Naive B cell (primary cell): ENCODE measurements at regions not wholly inside any gene's neighbourhood (a gene's known extent, or its start where the extent isn't known, plus 50 kb on each side); places are given as distances from the start of the nearest gene placed in this dataset.

Source experiments
- ATAC-seq, 2 donors: fragments of 150-1000 bp; cut with Tn5 transposase; 2 replicates each; pipeline ENCODE4 v1.10.0; 2021; ENCODE audit warnings: low read depth in 2 of 2, mild to moderate bottlenecking in 2 of 2, moderate library complexity in 2 of 2
- DNase-seq: peaks from one replicate; pipeline ENCODE4 v3.0.0; 2022
- H3K27ac Mint-ChIP-seq, 6 donors: one replicate each; pipeline ENCODE4 v1.8.0; 2020 to 2022; ENCODE audit warnings: mild to moderate bottlenecking in 6 of 6, mixed read lengths in 6 of 6, moderate library complexity in 5 of 6, inconsistent platforms in 2 of 6
- H3K27me3 Mint-ChIP-seq, 3 donors: one replicate each; pipeline ENCODE4 v1.8.0; 2021 to 2022; ENCODE audit warnings: mixed read lengths in 3 of 3, mild to moderate bottlenecking in 1 of 3
- H3K36me3 Mint-ChIP-seq, 2 donors: one replicate each; pipeline ENCODE4 v1.8.0; 2020 to 2022; ENCODE audit warnings: mixed read lengths in 2 of 2, inconsistent platforms in 1 of 2, mild to moderate bottlenecking in 1 of 2
- H3K4me1 Mint-ChIP-seq, 3 donors: one replicate each; pipeline ENCODE4 v1.8.0; 2020 to 2022; ENCODE audit warnings: mixed read lengths in 3 of 3, inconsistent platforms in 1 of 3, mild to moderate bottlenecking in 1 of 3, moderate library complexity in 1 of 3
- H3K4me3 Mint-ChIP-seq, 8 donors: one replicate each; pipeline ENCODE4 v1.8.0; 2020 to 2022; ENCODE audit warnings: mild to moderate bottlenecking in 8 of 8, mixed read lengths in 8 of 8, moderate library complexity in 8 of 8, inconsistent platforms in 2 of 8
- H3K9me3 Mint-ChIP-seq, 7 donors: one replicate each; pipeline ENCODE4 v1.8.0; 2020 to 2022; ENCODE audit warnings: mixed read lengths in 7 of 7, mild to moderate bottlenecking in 5 of 7, inconsistent platforms in 2 of 7, moderate library complexity in 1 of 7

GRCh38 chr6:15063253-15063853, 182.5 kb upstream of the JARID2 start:
- H3K4me1 Mint-ChIP-seq, result peaks cover 18 to 30% (median 19%) of the 10 kb centered on the region in 3 donors
- DNase-seq, result peak; percentile 33
- H3K4me3 Mint-ChIP-seq, result no peak overlapping the region
- H3K9me3 Mint-ChIP-seq, result peaks cover 0 to 7% (median 2%) of the 10 kb centered on the region in 7 donors
- no peak overlapping the region for H3K27ac Mint-ChIP-seq
- peaks cover 0 to 4% (median 0%) of the 10 kb centered on the region in 3 donors for H3K27me3 Mint-ChIP-seq
- H3K36me3 Mint-ChIP-seq, result no peaks in the 10 kb centered on the region
- ATAC-seq, result peak; percentile 76 to 90

GRCh38 chr6:15065261-15065989, 180.4 kb upstream of the JARID2 start:
- DNase-seq, result no peak
- Mint-ChIP-seq H3K27ac (peak overlapping the region in 1 of 6 donors; percentile 14), H3K4me3 (peak overlapping the region in 1 of 8 donors; percentile 42), H3K9me3 (no peaks in the 10 kb centered on the region), H3K27me3 (peaks cover 0 to 4% (median 0%) of the 10 kb centered on the region in 3 donors), H3K36me3 (no peaks in the 10 kb centered on the region), H3K4me1 (peaks cover 18 to 30% (median 19%) of the 10 kb centered on the region in 3 donors)
- ATAC-seq, result no peak

- peaks cover 13 to 25% (median 13%) of the 10 kb centered on the region in 3 donors for H3K4me1 Mint-ChIP-seq
- H3K36me3 Mint-ChIP-seq, result no peaks in the 10 kb centered on the region
- no peaks in the 10 kb centered on the region for H3K9me3 Mint-ChIP-seq
- H3K4me3 Mint-ChIP-seq, result peak overlapping the region in 1 of 8 donors; percentile 73
- no peak overlapping the region for H3K27ac Mint-ChIP-seq
- ATAC-seq (no peak), DNase-seq (no peak)
- peaks cover 0 to 4% (median 0%) of the 10 kb centered on the region in 3 donors for H3K27me3 Mint-ChIP-seq
Observed at GRCh38 chr6:15066089-15066758, 179.6 kb upstream of the JARID2 start.

GRCh38 chr6:15073344-15073789, 172.5 kb upstream of the JARID2 start:
- H3K36me3 Mint-ChIP-seq, result no peaks in the 10 kb centered on the region
- H3K27ac Mint-ChIP-seq, result no peak overlapping the region
- no peaks in the 10 kb centered on the region for H3K9me3 Mint-ChIP-seq
- ATAC-seq, result no peak
- no peak for DNase-seq
- H3K4me1 Mint-ChIP-seq, result peaks cover 0 to 9% (median 0%) of the 10 kb centered on the region in 3 donors
- H3K4me3 Mint-ChIP-seq, result peak overlapping the region in 1 of 8 donors; percentile 68
- no peaks in the 10 kb centered on the region for H3K27me3 Mint-ChIP-seq

GRCh38 chr6:15073883-15074465, 171.9 kb upstream of the JARID2 start:
- H3K9me3 Mint-ChIP-seq, result no peaks in the 10 kb centered on the region
- no peaks in the 10 kb centered on the region for H3K36me3 Mint-ChIP-seq
- peaks cover 0 to 9% (median 0%) of the 10 kb centered on the region in 3 donors for H3K4me1 Mint-ChIP-seq
- H3K27me3 Mint-ChIP-seq, result no peaks in the 10 kb centered on the region
- no peak for ATAC-seq
- H3K27ac Mint-ChIP-seq, result peak overlapping the region in 1 of 6 donors; percentile 26
- H3K4me3 Mint-ChIP-seq, result no peak overlapping the region
- DNase-seq, result no peak

- H3K27ac Mint-ChIP-seq, result peak overlapping the region in 1 of 6 donors; percentile 68
- DNase-seq (no peak), ATAC-seq (no peak)
- no peaks in the 10 kb centered on the region for H3K9me3 Mint-ChIP-seq
- H3K4me3 Mint-ChIP-seq, result no peak overlapping the region
- no peaks in the 10 kb centered on the region for H3K27me3 Mint-ChIP-seq
- no peaks in the 10 kb centered on the region for H3K36me3 Mint-ChIP-seq
- peaks cover 0 to 9% (median 3%) of the 10 kb centered on the region in 3 donors for H3K4me1 Mint-ChIP-seq
Observed at GRCh38 chr6:15074806-15075205, 171.1 kb upstream of the JARID2 start.

GRCh38 chr6:15076565-15076964, 169.3 kb upstream of the JARID2 start:
- no peaks in the 10 kb centered on the region for H3K9me3 Mint-ChIP-seq
- no peak for ATAC-seq
- H3K4me1 Mint-ChIP-seq, result peaks cover 0 to 9% (median 3%) of the 10 kb centered on the region in 3 donors
- H3K4me3 Mint-ChIP-seq, result no peak overlapping the region
- no peak for DNase-seq
- no peaks in the 10 kb centered on the region for H3K36me3 Mint-ChIP-seq
- peak overlapping the region in 1 of 6 donors; percentile 68 for H3K27ac Mint-ChIP-seq
- no peaks in the 10 kb centered on the region for H3K27me3 Mint-ChIP-seq

- H3K27ac Mint-ChIP-seq, result peak overlapping the region in 3 of 6 donors; percentile 24 to 45 (median 40)
- ATAC-seq, result no peak
- H3K27me3 Mint-ChIP-seq, result no peaks in the 10 kb centered on the region
- no peaks in the 10 kb centered on the region for H3K36me3 Mint-ChIP-seq
- DNase-seq, result no peak
- peaks cover 0 to 9% (median 3%) of the 10 kb centered on the region in 3 donors for H3K4me1 Mint-ChIP-seq
- no peaks in the 10 kb centered on the region for H3K9me3 Mint-ChIP-seq
- H3K4me3 Mint-ChIP-seq, result no peak overlapping the region
Observed at GRCh38 chr6:15077006-15077405, 168.9 kb upstream of the JARID2 start.

- ATAC-seq, result no peak
- Mint-ChIP-seq H3K4me3 (no peak overlapping the region), H3K9me3 (no peaks in the 10 kb centered on the region), H3K4me1 (peaks cover 0 to 9% (median 3%) of the 10 kb centered on the region in 3 donors), H3K36me3 (no peaks in the 10 kb centered on the region), H3K27me3 (no peaks in the 10 kb centered on the region), H3K27ac (peak overlapping the region in 1 of 6 donors; percentile 37)
- no peak for DNase-seq
Observed at GRCh38 chr6:15077961-15078360, 167.9 kb upstream of the JARID2 start.

- Mint-ChIP-seq H3K36me3 (no peaks in the 10 kb centered on the region), H3K9me3 (no peaks in the 10 kb centered on the region), H3K4me3 (no peak overlapping the region), H3K27me3 (no peaks in the 10 kb centered on the region), H3K4me1 (peaks cover 0 to 9% (median 3%) of the 10 kb centered on the region in 3 donors), H3K27ac (peak overlapping the region in 3 of 6 donors; percentile 16 to 82 (median 74))
- DNase-seq (no peak), ATAC-seq (no peak)
Observed at GRCh38 chr6:15079288-15079817, 166.5 kb upstream of the JARID2 start.

- Mint-ChIP-seq H3K27me3 (no peaks in the 10 kb centered on the region), H3K9me3 (no peaks in the 10 kb centered on the region), H3K4me1 (peaks cover 0 to 9% (median 3%) of the 10 kb centered on the region in 3 donors), H3K4me3 (no peak overlapping the region), H3K27ac (no peak overlapping the region), H3K36me3 (no peaks in the 10 kb centered on the region)
- ATAC-seq (no peak), DNase-seq (no peak)
Observed at GRCh38 chr6:15080895-15081294, 165.0 kb upstream of the JARID2 start.

- ATAC-seq, result no peak
- DNase-seq, result no peak
- H3K4me1 Mint-ChIP-seq, result peaks cover 5 to 12% (median 7%) of the 10 kb centered on the region in 3 donors
- no peaks in the 10 kb centered on the region for H3K27me3 Mint-ChIP-seq
- no peaks in the 10 kb centered on the region for H3K36me3 Mint-ChIP-seq
- H3K4me3 Mint-ChIP-seq, result no peak overlapping the region
- H3K9me3 Mint-ChIP-seq, result no peaks in the 10 kb centered on the region
- H3K27ac Mint-ChIP-seq, result no peak overlapping the region
Observed at GRCh38 chr6:15081447-15081846, 164.4 kb upstream of the JARID2 start.

GRCh38 chr6:15082708-15083107, 163.2 kb upstream of the JARID2 start:
- H3K27me3 Mint-ChIP-seq, result no peaks in the 10 kb centered on the region
- no peaks in the 10 kb centered on the region for H3K36me3 Mint-ChIP-seq
- no peaks in the 10 kb centered on the region for H3K9me3 Mint-ChIP-seq
- H3K4me3 Mint-ChIP-seq, result no peak overlapping the region
- H3K27ac Mint-ChIP-seq, result no peak overlapping the region
- ATAC-seq (no peak), DNase-seq (no peak)
- H3K4me1 Mint-ChIP-seq, result peaks cover 16 to 21% (median 18%) of the 10 kb centered on the region in 3 donors
